Esophagus muscularis mucosa (tissue), 4 donors: ENCODE measurements at regions not wholly inside any gene's neighbourhood (a gene's known extent, or its start where the extent isn't known, plus 50 kb on each side); places are given as distances from the start of the nearest gene placed in this dataset.

ENCODE experiments used
- EP300 ChIP-seq: sonication (generic); formaldehyde crosslinking; IDR thresholded peaks from one replicate; pipeline ENCODE4 v1.6.1; 2017; ENCODE audit warnings: antibody characterized with exemption
- POLR2AphosphoS5 ChIP-seq, 2 donors: sonication (generic); formaldehyde crosslinking; IDR thresholded peaks; one replicate each; pipeline ENCODE4 v1.6.1; 2017; ENCODE audit warnings: antibody characterized with exemption in 2 of 2
- TF ChIP-seq, protein P1 (sequence below), 3 experiments: fragments of 200-600 bp in 2 of 3; fragments of 450-650 bp in 1 of 3; sonication (generic) in 2 of 3; IDR thresholded peaks; one replicate each; pipeline ENCODE4 v1.5.1; 2017 to 2019; ENCODE audit warnings: antibody characterized with exemption in 3 of 3, mild to moderate bottlenecking in 2 of 3, moderate library complexity in 1 of 3

DNA sequence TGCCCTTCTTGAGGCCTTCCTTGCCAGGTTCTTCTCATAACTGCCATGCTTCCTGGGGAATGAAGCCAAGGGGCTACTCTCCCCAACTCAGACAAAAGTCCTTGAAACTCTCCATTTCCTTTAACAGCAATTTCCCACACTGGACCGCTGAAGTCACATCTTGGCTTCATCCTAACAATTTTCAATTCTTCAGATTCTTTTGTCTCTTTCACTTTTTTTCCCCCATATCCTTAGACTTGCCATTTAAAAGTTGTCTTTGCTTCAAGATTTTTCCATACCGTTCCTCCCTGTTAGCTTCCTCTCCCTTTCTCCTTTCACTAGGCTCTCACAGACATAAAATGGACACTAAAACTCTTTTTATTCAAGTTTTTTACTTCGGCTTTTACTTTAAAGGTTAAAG is 93.1 kb upstream of the ITGA1 start:
- TF ChIP-seq, protein P1, sequence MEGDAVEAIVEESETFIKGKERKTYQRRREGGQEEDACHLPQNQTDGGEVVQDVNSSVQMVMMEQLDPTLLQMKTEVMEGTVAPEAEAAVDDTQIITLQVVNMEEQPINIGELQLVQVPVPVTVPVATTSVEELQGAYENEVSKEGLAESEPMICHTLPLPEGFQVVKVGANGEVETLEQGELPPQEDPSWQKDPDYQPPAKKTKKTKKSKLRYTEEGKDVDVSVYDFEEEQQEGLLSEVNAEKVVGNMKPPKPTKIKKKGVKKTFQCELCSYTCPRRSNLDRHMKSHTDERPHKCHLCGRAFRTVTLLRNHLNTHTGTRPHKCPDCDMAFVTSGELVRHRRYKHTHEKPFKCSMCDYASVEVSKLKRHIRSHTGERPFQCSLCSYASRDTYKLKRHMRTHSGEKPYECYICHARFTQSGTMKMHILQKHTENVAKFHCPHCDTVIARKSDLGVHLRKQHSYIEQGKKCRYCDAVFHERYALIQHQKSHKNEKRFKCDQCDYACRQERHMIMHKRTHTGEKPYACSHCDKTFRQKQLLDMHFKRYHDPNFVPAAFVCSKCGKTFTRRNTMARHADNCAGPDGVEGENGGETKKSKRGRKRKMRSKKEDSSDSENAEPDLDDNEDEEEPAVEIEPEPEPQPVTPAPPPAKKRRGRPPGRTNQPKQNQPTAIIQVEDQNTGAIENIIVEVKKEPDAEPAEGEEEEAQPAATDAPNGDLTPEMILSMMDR (IDR thresholded peaks at IDR 0.05) = no peak
- no peak for TF ChIP-seq EP300
- TF ChIP-seq POLR2AphosphoS5 (IDR thresholded peaks at IDR 0.05) = no peak
